ENCODE measurements at regions not wholly inside any gene's neighbourhood (a gene's known extent, or its start where the extent isn't known, plus 50 kb on each side); places are given as distances from the start of the nearest gene placed in this dataset.
A peak's percentile ranks its signal among the peaks of the same experiment; 100 is the strongest.

GRCh38 chr10:10798102-10798863 is 219.4 kb upstream of the CELF2 start:
- peak in 1 of 2 donors; percentile 15 for TF ChIP-seq POLR2AphosphoS5 (IDR thresholded peaks at IDR 0.05; ENCODE audit: insufficient read depth in 1 of 2, low read depth in 1 of 2)
- TF ChIP-seq, protein P1, sequence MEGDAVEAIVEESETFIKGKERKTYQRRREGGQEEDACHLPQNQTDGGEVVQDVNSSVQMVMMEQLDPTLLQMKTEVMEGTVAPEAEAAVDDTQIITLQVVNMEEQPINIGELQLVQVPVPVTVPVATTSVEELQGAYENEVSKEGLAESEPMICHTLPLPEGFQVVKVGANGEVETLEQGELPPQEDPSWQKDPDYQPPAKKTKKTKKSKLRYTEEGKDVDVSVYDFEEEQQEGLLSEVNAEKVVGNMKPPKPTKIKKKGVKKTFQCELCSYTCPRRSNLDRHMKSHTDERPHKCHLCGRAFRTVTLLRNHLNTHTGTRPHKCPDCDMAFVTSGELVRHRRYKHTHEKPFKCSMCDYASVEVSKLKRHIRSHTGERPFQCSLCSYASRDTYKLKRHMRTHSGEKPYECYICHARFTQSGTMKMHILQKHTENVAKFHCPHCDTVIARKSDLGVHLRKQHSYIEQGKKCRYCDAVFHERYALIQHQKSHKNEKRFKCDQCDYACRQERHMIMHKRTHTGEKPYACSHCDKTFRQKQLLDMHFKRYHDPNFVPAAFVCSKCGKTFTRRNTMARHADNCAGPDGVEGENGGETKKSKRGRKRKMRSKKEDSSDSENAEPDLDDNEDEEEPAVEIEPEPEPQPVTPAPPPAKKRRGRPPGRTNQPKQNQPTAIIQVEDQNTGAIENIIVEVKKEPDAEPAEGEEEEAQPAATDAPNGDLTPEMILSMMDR (IDR thresholded peaks at IDR 0.05) = no peak
